ENCODE measurements at regions not wholly inside any gene's neighbourhood (a gene's known extent, or its start where the extent isn't known, plus 50 kb on each side); places are given as distances from the start of the nearest gene placed in this dataset.

GRCh38 chr20:61191096-61191495 lies 61.0 kb upstream of the CDH4 start:
- ATAC-seq: no peak

DNA sequence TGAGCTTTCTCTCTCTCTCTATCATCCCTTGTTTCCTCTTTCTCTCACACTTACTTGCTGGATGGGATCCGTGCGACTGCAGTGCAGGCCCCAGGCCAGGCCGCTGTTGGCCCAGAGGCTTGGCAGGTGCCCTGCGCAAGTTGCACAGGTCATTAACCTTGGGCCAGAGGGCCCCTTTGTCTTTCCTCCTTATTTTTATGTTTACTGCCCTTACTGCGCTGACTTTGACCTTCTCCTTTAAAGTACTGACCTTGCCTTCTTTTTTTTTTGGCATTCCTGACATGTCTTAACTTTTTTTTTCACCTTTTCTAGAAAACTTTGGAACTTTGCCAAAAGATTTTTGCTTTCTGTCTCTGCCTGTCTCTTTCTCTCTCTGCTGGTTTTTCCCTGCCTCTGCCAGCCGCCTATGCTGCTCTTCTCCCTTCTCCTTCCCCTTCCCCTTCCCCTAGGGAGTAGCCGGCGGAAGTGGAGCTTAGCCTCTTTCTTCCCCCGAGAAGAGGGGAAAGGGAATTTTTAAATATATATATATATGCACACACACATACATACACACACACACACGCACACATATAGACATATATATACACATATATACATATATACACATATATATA lies 59.6 kb upstream of the CDH4 start:
- no peak for ATAC-seq

- no peak for ATAC-seq
Measured at GRCh38 chr20:61193164-61193563, 58.9 kb upstream of the CDH4 start.
